ENCODE measurements at regions not wholly inside any gene's neighbourhood (a gene's known extent, or its start where the extent isn't known, plus 50 kb on each side); places are given as distances from the start of the nearest gene placed in this dataset.
A peak's percentile ranks its signal among the peaks of the same experiment; 100 is the strongest.

- Mint-ChIP-seq H3K4me3 (ENCODE audit: unreplicated experiment) (no peak overlapping the region), H3K9me3 (ENCODE audit: unreplicated experiment) (no peaks in the 10 kb centered on the region), H3K36me3 (ENCODE audit: insufficient read depth, unreplicated experiment) (no peaks in the 10 kb centered on the region), H3K27me3 (ENCODE audit: insufficient read depth, unreplicated experiment) (peaks cover 38% of the 10 kb centered on the region), H3K4me1 (ENCODE audit: insufficient read depth, unreplicated experiment) (peaks cover 2% of the 10 kb centered on the region), H3K27ac (ENCODE audit: low read depth, unreplicated experiment) (no peak overlapping the region)
- TF ChIP-seq CTCF (IDR thresholded peaks at IDR 0.05; ENCODE audit: unreplicated experiment) = no peak
- intact Hi-C loops (cut with micrococcal nuclease) = no loop called here
- ChIA-PET CTCF (no interaction called here), POLR2A (no interaction called here)
- DNase-seq (ENCODE audit: unreplicated experiment) = no peak
- BruUV-seq (replicated peaks) = no TSS peak
These were observed 96.9 kb upstream of the PFN2 start for GRCh38 chr3:150067561-150067960.

- no TSS peak for BruUV-seq (replicated peaks)
- intact Hi-C loops (cut with micrococcal nuclease) = no loop called here
- H3K36me3 Mint-ChIP-seq (ENCODE audit: insufficient read depth, unreplicated experiment) = no peaks in the 10 kb centered on the region
- H3K9me3 Mint-ChIP-seq (ENCODE audit: unreplicated experiment) = no peaks in the 10 kb centered on the region
- POLR2A ChIA-PET = interaction anchor here (0.7 kb wide), 1 partner anchor 155 kb away, joined by 3 read pairs; no protein-coding TSS in a partner anchor
- peaks cover 7% of the 10 kb centered on the region for H3K4me1 Mint-ChIP-seq (ENCODE audit: insufficient read depth, unreplicated experiment)
- CTCF ChIA-PET = interaction anchor here (1.2 kb wide), 1 partner anchor 119 kb away, joined by 4 read pairs; no protein-coding TSS in a partner anchor
- no peak for DNase-seq (ENCODE audit: unreplicated experiment)
- TF ChIP-seq CTCF (IDR thresholded peaks at IDR 0.05; ENCODE audit: unreplicated experiment) = no peak
- H3K27me3 Mint-ChIP-seq (ENCODE audit: insufficient read depth, unreplicated experiment) = peaks cover 25% of the 10 kb centered on the region
- no peak overlapping the region for H3K27ac Mint-ChIP-seq (ENCODE audit: low read depth, unreplicated experiment)
- H3K4me3 Mint-ChIP-seq (ENCODE audit: unreplicated experiment) = no peak overlapping the region
These were observed 94.3 kb upstream of the PFN2 start for GRCh38 chr3:150064971-150065370.

- H3K36me3 Mint-ChIP-seq (ENCODE audit: insufficient read depth, unreplicated experiment) = no peaks in the 10 kb centered on the region
- ChIA-PET POLR2A (no interaction called here), CTCF (no interaction called here)
- peaks cover 24% of the 10 kb centered on the region for H3K27me3 Mint-ChIP-seq (ENCODE audit: insufficient read depth, unreplicated experiment)
- no TSS peak for BruUV-seq (replicated peaks)
- H3K27ac Mint-ChIP-seq (ENCODE audit: low read depth, unreplicated experiment) = no peak overlapping the region
- H3K9me3 Mint-ChIP-seq (ENCODE audit: unreplicated experiment) = no peaks in the 10 kb centered on the region
- peaks cover 7% of the 10 kb centered on the region for H3K4me1 Mint-ChIP-seq (ENCODE audit: insufficient read depth, unreplicated experiment)
- no peak for DNase-seq (ENCODE audit: unreplicated experiment)
- H3K4me3 Mint-ChIP-seq (ENCODE audit: unreplicated experiment) = no peak overlapping the region
- TF ChIP-seq CTCF (IDR thresholded peaks at IDR 0.05; ENCODE audit: unreplicated experiment) = no peak
- intact Hi-C loops (cut with micrococcal nuclease) = no loop called here
These were observed 92.5 kb upstream of the PFN2 start for GRCh38 chr3:150063237-150063636.

GRCh38 chr3:150062492-150062891 lies 91.8 kb upstream of the PFN2 start:
- TF ChIP-seq CTCF (IDR thresholded peaks at IDR 0.05; ENCODE audit: unreplicated experiment) = no peak
- intact Hi-C loops (cut with micrococcal nuclease) = no loop called here
- Mint-ChIP-seq H3K4me1 (ENCODE audit: insufficient read depth, unreplicated experiment) (peaks cover 7% of the 10 kb centered on the region), H3K36me3 (ENCODE audit: insufficient read depth, unreplicated experiment) (no peaks in the 10 kb centered on the region), H3K9me3 (ENCODE audit: unreplicated experiment) (no peaks in the 10 kb centered on the region), H3K27ac (ENCODE audit: low read depth, unreplicated experiment) (peak overlapping the region; percentile 37), H3K4me3 (ENCODE audit: unreplicated experiment) (peak overlapping the region; percentile 35), H3K27me3 (ENCODE audit: insufficient read depth, unreplicated experiment) (peaks cover 16% of the 10 kb centered on the region)
- ChIA-PET CTCF (interaction anchor here (0.6 to 0.7 kb wide), 2 partner anchors 44 to 88 kb away, joined by 3 read pairs; no protein-coding TSS in a partner anchor), POLR2A (interaction anchor here (0.9 kb wide), 1 partner anchor 16 kb away, joined by 3 read pairs; no protein-coding TSS in a partner anchor)
- peak; percentile 35 for DNase-seq (ENCODE audit: unreplicated experiment)
- BruUV-seq (replicated peaks) = no TSS peak
